GM23338 (cell line): ENCODE measurements at regions not wholly inside any gene's neighbourhood (a gene's known extent, or its start where the extent isn't known, plus 50 kb on each side); places are given as distances from the start of the nearest gene placed in this dataset.

Experiments used
- ATAC-seq: fragments of 200-7000 bp; cut with Tn5 transposase; 3 replicates; pipeline ENCODE4 v1.9.1; 2020
- DNase-seq: peaks from one replicate; pipeline ENCODE4 v3.0.0-alpha.2; 2015; ENCODE audit warnings: low spot score
- H2AFZ ChIP-seq: fragments of 200-600 bp; sonication (generic); 2 replicates; pipeline ENCODE4 v1.8.0; 2016; ENCODE audit warnings: antibody characterized with exemption, mild to moderate bottlenecking, moderate library complexity
- H3F3A ChIP-seq: fragments of 200-600 bp; sonication (generic); replicated peaks from 2 replicates; pipeline ENCODE4 v1.8.0; 2017; ENCODE audit warnings: antibody characterized with exemption, mixed run types, low read depth
- H3K27ac ChIP-seq: fragments of 200-600 bp; sonication (generic); 2 replicates; pipeline ENCODE4 v1.6.1; 2016; ENCODE audit warnings: low read depth
- H3K27me3 ChIP-seq: fragments of 200-600 bp; sonication (generic); 2 replicates; pipeline ENCODE4 v1.8.0; 2016; ENCODE audit warnings: mild to moderate bottlenecking, mixed run types, moderate library complexity; ENCODE audit not compliant: insufficient read depth
- H3K36me3 ChIP-seq: fragments of 200-600 bp; sonication (generic); 2 replicates; pipeline ENCODE4 v1.8.0; 2016; ENCODE audit warnings: mild to moderate bottlenecking; ENCODE audit not compliant: insufficient read depth
- H3K4me1 ChIP-seq: fragments of 200-600 bp; sonication (generic); 2 replicates; pipeline ENCODE4 v1.8.0; 2016; ENCODE audit warnings: mild to moderate bottlenecking, moderate library complexity; ENCODE audit not compliant: insufficient read depth
- H3K4me2 ChIP-seq: fragments of 200-600 bp; sonication (generic); 2 replicates; pipeline ENCODE4 v1.7.1; 2017; ENCODE audit warnings: mixed run types
- H3K4me3 ChIP-seq: fragments of 200-600 bp; sonication (generic); 2 replicates; pipeline ENCODE4 v1.6.1; 2016; ENCODE audit warnings: mixed run types
- H3K79me2 ChIP-seq: fragments of 200-600 bp; sonication (generic); replicated peaks from 2 replicates; pipeline ENCODE4 v1.8.0; 2017; ENCODE audit warnings: mild to moderate bottlenecking; ENCODE audit not compliant: insufficient read depth
- H3K9me2 ChIP-seq: fragments of 200-600 bp; sonication (generic); 2 replicates; pipeline ENCODE4 v1.8.0; 2017; ENCODE audit not compliant: insufficient read depth
- H4K20me1 ChIP-seq: fragments of 200-600 bp; sonication (generic); replicated peaks from 2 replicates; pipeline ENCODE4 v1.8.0; 2017; ENCODE audit warnings: mild to moderate bottlenecking; ENCODE audit not compliant: insufficient read depth
- H3K27ac Mint-ChIP-seq: 2 replicates; pipeline ENCODE4 v1.8.0; 2020; ENCODE audit warnings: inconsistent platforms, mild to moderate bottlenecking, moderate library complexity, mixed read lengths
- H3K27me3 Mint-ChIP-seq: 3 replicates; pipeline ENCODE4 v1.8.0; 2022; ENCODE audit warnings: low read depth, mild to moderate bottlenecking, moderate library complexity, mixed read lengths, inconsistent platforms; ENCODE audit not compliant: insufficient read depth, poor library complexity
- H3K36me3 Mint-ChIP-seq: 3 replicates; pipeline ENCODE4 v1.8.0; 2021; ENCODE audit warnings: low read depth, mild to moderate bottlenecking, inconsistent platforms, moderate library complexity, mixed read lengths
- H3K4me1 Mint-ChIP-seq: 3 replicates; pipeline ENCODE4 v1.8.0; 2020; ENCODE audit warnings: mild to moderate bottlenecking, inconsistent platforms, mixed read lengths
- H3K4me3 Mint-ChIP-seq: 3 replicates; pipeline ENCODE4 v1.8.0; 2021; ENCODE audit warnings: moderate library complexity, mild to moderate bottlenecking, inconsistent platforms, mixed read lengths
- H3K9me3 Mint-ChIP-seq: 3 replicates; pipeline ENCODE4 v1.8.0; 2020; ENCODE audit warnings: moderate library complexity, mild to moderate bottlenecking, inconsistent platforms, mixed read lengths
- CREB1 ChIP-seq: fragments of 250-450 bp; sonication (Bioruptor Pico); IDR thresholded peaks from 2 replicates; pipeline ENCODE4 v1.5.0; 2020; ENCODE audit warnings: low read depth, mild to moderate bottlenecking, moderate library complexity
- CTCF ChIP-seq, 2 experiments: fragments of 200-600 bp in 1 of 2; sonication (generic) in 1 of 2; conservative IDR thresholded peaks; 2 replicates each; pipeline versions ENCODE4 v1.5.1 to v1.6.1; 2016 to 2017; ENCODE audit warnings: antibody characterized with exemption in 2 of 2, low read depth in 2 of 2, mild to moderate bottlenecking in 2 of 2, moderate library complexity in 1 of 2
- ETS1 ChIP-seq: IDR thresholded peaks from 2 replicates; pipeline ENCODE4 v1.6.1; 2016; ENCODE audit warnings: antibody characterized with exemption
- EZH2 ChIP-seq: fragments of 200-600 bp; sonication (generic); IDR thresholded peaks from one replicate; pipeline ENCODE4 v1.8.0; 2017; ENCODE audit warnings: antibody characterized with exemption, mild to moderate bottlenecking, low read depth; ENCODE audit not compliant: unreplicated experiment
- EZH2phosphoT487 ChIP-seq: fragments of 200-600 bp; sonication (generic); IDR thresholded peaks from one replicate; pipeline ENCODE4 v1.8.1; 2018; ENCODE audit warnings: antibody characterized with exemption; ENCODE audit not compliant: unreplicated experiment
- JUNB ChIP-seq: IDR thresholded peaks from one replicate; pipeline ENCODE4 v1.6.1; 2016; ENCODE audit warnings: antibody characterized with exemption; ENCODE audit not compliant: unreplicated experiment
- NANOG ChIP-seq: IDR thresholded peaks from 2 replicates; pipeline ENCODE4 v1.6.1; 2016; ENCODE audit warnings: antibody characterized with exemption, borderline replicate concordance
- POLR2AphosphoS5 ChIP-seq: IDR thresholded peaks from 2 replicates; pipeline ENCODE4 v1.6.1; 2016; ENCODE audit warnings: antibody characterized with exemption, low read depth
- REST ChIP-seq: IDR thresholded peaks from one replicate; pipeline ENCODE4 v1.6.1; 2018; ENCODE audit warnings: antibody characterized with exemption; ENCODE audit not compliant: unreplicated experiment
- STAT1 ChIP-seq: IDR thresholded peaks from one replicate; pipeline ENCODE4 v1.6.1; 2016; ENCODE audit warnings: antibody characterized with exemption; ENCODE audit not compliant: unreplicated experiment
- ZNF114 ChIP-seq: fragments of 250-450 bp; sonication (Bioruptor Pico); IDR thresholded peaks from 2 replicates; pipeline ENCODE4 v1.5.0; 2020; ENCODE audit warnings: mild to moderate bottlenecking, moderate library complexity
- ZNF331 ChIP-seq: fragments of 250-450 bp; sonication (Bioruptor Pico); IDR thresholded peaks from 2 replicates; pipeline ENCODE4 v1.5.0; 2020; ENCODE audit warnings: low read depth, mild to moderate bottlenecking, moderate library complexity

- TF ChIP-seq EZH2phosphoT487: no peak
- no peak for TF ChIP-seq JUNB
- no peak for TF ChIP-seq ZNF331
- TF ChIP-seq NANOG: no peak
- TF ChIP-seq STAT1: no peak
- TF ChIP-seq ZNF114 (CRISPR knock-in tag): no peak
- TF ChIP-seq CREB1: no peak
- no peak for TF ChIP-seq REST
Measured at GRCh38 chr17:27085517-27085916, 208.4 kb upstream of the WSB1 start (continued).

- DNase-seq (no peak), ATAC-seq (no peak)
- Mint-ChIP-seq H3K36me3 (peaks cover 42% of the 10 kb centered on the region), H3K27ac (no peak overlapping the region), H3K9me3 (peaks cover 99% of the 10 kb centered on the region), H3K27me3 (peaks cover 4% of the 10 kb centered on the region), H3K4me1 (no peaks in the 10 kb centered on the region), H3K4me3 (no peak overlapping the region)
- no peaks in the 10 kb centered on the region for H3K27me3 ChIP-seq
- no peaks in the 10 kb centered on the region for H3K79me2 ChIP-seq
- H4K20me1 ChIP-seq: no peaks in the 10 kb centered on the region
- no peaks in the 10 kb centered on the region for H3K4me1 ChIP-seq
- no peak overlapping the region for H3K4me3 ChIP-seq
- H3K27ac ChIP-seq: no peak overlapping the region
- H3K9me2 ChIP-seq: no peaks in the 10 kb centered on the region
- H2AFZ ChIP-seq: no peak overlapping the region
- no peaks in the 10 kb centered on the region for H3F3A ChIP-seq
- H3K4me2 ChIP-seq: no peak overlapping the region
- no peaks in the 10 kb centered on the region for H3K36me3 ChIP-seq
- no peak for TF ChIP-seq ETS1
- TF ChIP-seq EZH2phosphoT487: no peak
- TF ChIP-seq POLR2AphosphoS5: no peak
- TF ChIP-seq REST: no peak
- no peak for TF ChIP-seq CTCF (conservative IDR thresholded peaks at IDR 0.05; ENCODE audit: low read depth in 2 of 2)
- TF ChIP-seq JUNB: no peak
- no peak for TF ChIP-seq EZH2
- TF ChIP-seq ZNF114 (CRISPR knock-in tag): no peak
- no peak for TF ChIP-seq ZNF331
Measured at GRCh38 chr17:27086526-27086925, 207.4 kb upstream of the WSB1 start.
